Spleen (tissue), 11 donors: ENCODE measurements at regions not wholly inside any gene's neighbourhood (a gene's known extent, or its start where the extent isn't known, plus 50 kb on each side); places are given as distances from the start of the nearest gene placed in this dataset.

ENCODE experiments used
- DNase-seq: peaks from one replicate; pipeline ENCODE4 v3.0.0-alpha.2; 2020
- H3K27ac ChIP-seq, 8 donors: fragments of 200-600 bp; sonication (generic) in 7 of 8; 1 replicate in 4 of 8; 2 replicates in 4 of 8; pipeline versions ENCODE4 v1.5.0 to v1.8.0; 2016 to 2021; ENCODE audit warnings: inconsistent platforms in 4 of 8, mild to moderate bottlenecking in 4 of 8, moderate library complexity in 1 of 8
- H3K27me3 ChIP-seq, 7 donors: fragments of 200-600 bp; sonication (generic) in 6 of 7; replicated peaks in 1 of 7; 1 replicate in 4 of 7; 2 replicates in 3 of 7; pipeline versions ENCODE4 v1.5.0 to v1.8.0; 2016 to 2021; ENCODE audit warnings: inconsistent platforms in 3 of 7, mild to moderate bottlenecking in 1 of 7
- H3K36me3 ChIP-seq, 6 donors: fragments of 200-600 bp; sonication (generic) in 5 of 6; 1 replicate in 4 of 6; 2 replicates in 2 of 6; pipeline versions ENCODE4 v1.5.0 to v1.8.0; 2016 to 2021; ENCODE audit warnings: inconsistent platforms in 2 of 6
- H3K4me1 ChIP-seq, 6 donors: fragments of 200-600 bp; sonication (generic) in 5 of 6; 1 replicate in 3 of 6; 2 replicates in 3 of 6; pipeline versions ENCODE4 v1.5.0 to v1.8.0; 2016 to 2021; ENCODE audit warnings: inconsistent platforms in 3 of 6
- H3K4me3 ChIP-seq, 8 donors: fragments of 200-600 bp; sonication (generic) in 7 of 8; 1 replicate in 4 of 8; 2 replicates in 4 of 8; pipeline versions ENCODE4 v1.5.0 to v1.8.0; 2016 to 2021; ENCODE audit warnings: inconsistent platforms in 4 of 8, mild to moderate bottlenecking in 4 of 8, moderate library complexity in 2 of 8
- H3K9me3 ChIP-seq, 8 donors: fragments of 200-600 bp; sonication (generic) in 7 of 8; 1 replicate in 4 of 8; 2 replicates in 4 of 8; pipeline versions ENCODE4 v1.5.0 to v1.8.0; 2016 to 2021; ENCODE audit warnings: inconsistent platforms in 4 of 8
- POLR2A ChIP-seq, 3 donors: fragments of 450-650 bp; IDR thresholded peaks; one replicate each; pipeline ENCODE4 v1.5.1; 2017; ENCODE audit warnings: antibody characterized with exemption in 3 of 3, mild to moderate bottlenecking in 1 of 3
- POLR2AphosphoS5 ChIP-seq, 3 donors: sonication (generic); formaldehyde crosslinking; IDR thresholded peaks; one replicate each; pipeline ENCODE4 v1.5.1; 2017; ENCODE audit warnings: antibody characterized with exemption in 3 of 3
- WGBS, 5 donors: extraction: QIAGEN DNeasy Blood & Tissue Kit in 3 of 5; methylation state at CpG; one replicate each; pipeline versions ENCODE4 v1.1.5 to v1.1.7; 2013 to 2018; 5-methylcytosine and 5-hydroxymethylcytosine counted together
- intact Hi-C: fragments of 100-400 bp; cut with DNase I; formaldehyde crosslinking; loops from one replicate; pipeline ENCODE4 v1.15.0; 2023; ENCODE audit warnings: low total_unique reads
- TF ChIP-seq, protein P1 (sequence below), 11 experiments: fragments of 200-600 bp in 7 of 11; fragments of 450-650 bp in 4 of 11; sonication (generic) in 4 of 11; IDR thresholded peaks in 8 of 11; conservative IDR thresholded peaks in 3 of 11; 1 replicate in 7 of 11; 2 replicates in 4 of 11; pipeline versions ENCODE4 v1.4.0 to v1.8.0; 2016 to 2021; ENCODE audit warnings: antibody characterized with exemption in 11 of 11, inconsistent platforms in 4 of 11, mild to moderate bottlenecking in 1 of 11
- donor health status: healthy with polysubstance abuse.
- donor health status: DM: no; HTN: no; CAD: no; lungs with moderate emphysema.
- donor health status: DM: no; HTN: no; CAD: no.
- donor health status: Bipolar disorder and iron deficiency.
- donor health status: healthy.
- donor health status: DM: no; HTN: no; CAD: no.
- donor health status: DM: yes; HTN: yes; CAD: no.

- no peak overlapping the region for H3K4me3 ChIP-seq
- no peaks in the 10 kb centered on the region for H3K27me3 ChIP-seq
- H3K36me3 ChIP-seq = no peaks in the 10 kb centered on the region
- peaks cover 0 to 7% (median 0%) of the 10 kb centered on the region in 8 donors for H3K9me3 ChIP-seq
- WGBS, 5 donors = 74 to 87% (median 80%) methylated on average over 5 of the region's 5 CpGs
- TF ChIP-seq POLR2AphosphoS5 (IDR thresholded peaks at IDR 0.05) (no peak), POLR2A (IDR thresholded peaks at IDR 0.05) (no peak)
- TF ChIP-seq, protein P1, sequence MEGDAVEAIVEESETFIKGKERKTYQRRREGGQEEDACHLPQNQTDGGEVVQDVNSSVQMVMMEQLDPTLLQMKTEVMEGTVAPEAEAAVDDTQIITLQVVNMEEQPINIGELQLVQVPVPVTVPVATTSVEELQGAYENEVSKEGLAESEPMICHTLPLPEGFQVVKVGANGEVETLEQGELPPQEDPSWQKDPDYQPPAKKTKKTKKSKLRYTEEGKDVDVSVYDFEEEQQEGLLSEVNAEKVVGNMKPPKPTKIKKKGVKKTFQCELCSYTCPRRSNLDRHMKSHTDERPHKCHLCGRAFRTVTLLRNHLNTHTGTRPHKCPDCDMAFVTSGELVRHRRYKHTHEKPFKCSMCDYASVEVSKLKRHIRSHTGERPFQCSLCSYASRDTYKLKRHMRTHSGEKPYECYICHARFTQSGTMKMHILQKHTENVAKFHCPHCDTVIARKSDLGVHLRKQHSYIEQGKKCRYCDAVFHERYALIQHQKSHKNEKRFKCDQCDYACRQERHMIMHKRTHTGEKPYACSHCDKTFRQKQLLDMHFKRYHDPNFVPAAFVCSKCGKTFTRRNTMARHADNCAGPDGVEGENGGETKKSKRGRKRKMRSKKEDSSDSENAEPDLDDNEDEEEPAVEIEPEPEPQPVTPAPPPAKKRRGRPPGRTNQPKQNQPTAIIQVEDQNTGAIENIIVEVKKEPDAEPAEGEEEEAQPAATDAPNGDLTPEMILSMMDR (IDR thresholded peaks at IDR 0.05 in 8 of 11, conservative IDR thresholded peaks at IDR 0.05 in 3 of 11) = no peak
- DNase-seq = no peak
- peaks cover 7 to 37% (median 16%) of the 10 kb centered on the region in 6 donors for H3K4me1 ChIP-seq
- intact Hi-C loops = no loop called here
- H3K27ac ChIP-seq = no peak overlapping the region
Measured at GRCh38 chr3:72630969-72631344, 217.3 kb downstream of the SHQ1 start.

DNA sequence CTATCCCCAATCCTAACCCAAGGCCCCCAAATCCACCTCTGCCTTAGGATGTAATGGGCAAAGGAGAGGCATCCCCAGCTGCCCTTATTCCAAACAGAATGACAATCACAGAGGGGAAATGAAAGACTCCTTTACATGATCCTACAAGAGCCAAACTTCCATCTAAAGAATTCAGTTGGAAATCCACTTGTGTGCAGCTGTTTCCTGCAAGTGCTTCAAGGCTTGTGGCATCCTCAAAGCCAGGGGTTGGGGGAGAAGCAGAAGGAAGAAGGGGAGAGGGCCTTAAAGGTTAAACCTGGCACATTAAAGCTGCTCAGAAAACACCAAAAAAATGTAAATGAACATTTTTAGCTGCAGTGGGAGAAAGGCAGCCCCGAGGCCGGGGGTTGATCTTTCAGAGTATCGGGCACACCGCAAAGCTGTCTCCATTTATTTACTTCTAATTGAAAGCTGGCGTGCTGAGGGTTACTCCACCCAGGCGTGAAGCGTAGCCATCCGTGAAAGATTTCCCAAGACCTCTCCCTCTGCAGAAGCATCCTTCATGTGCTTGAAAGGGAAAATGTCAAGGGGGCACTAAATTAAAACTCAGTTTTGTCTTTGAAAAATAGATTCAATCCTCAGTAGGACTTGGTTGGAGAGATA, 217.8 kb downstream of the SHQ1 start:
- Histone ChIP-seq H3K36me3 (no peaks in the 10 kb centered on the region), H3K4me3 (no peak overlapping the region), H3K27me3 (no peaks in the 10 kb centered on the region), H3K9me3 (peaks cover 0 to 7% (median 0%) of the 10 kb centered on the region in 8 donors), H3K4me1 (peaks cover 7 to 37% (median 16%) of the 10 kb centered on the region in 6 donors), H3K27ac (no peak overlapping the region)
- DNase-seq = no peak
- no peak for TF ChIP-seq POLR2A (IDR thresholded peaks at IDR 0.05)
- TF ChIP-seq POLR2AphosphoS5 (IDR thresholded peaks at IDR 0.05) = no peak
- TF ChIP-seq, protein P1 (IDR thresholded peaks at IDR 0.05 in 8 of 11, conservative IDR thresholded peaks at IDR 0.05 in 3 of 11) = no peak
- intact Hi-C loops = no loop called here
- WGBS, 5 donors = 48 to 64% (median 51%) methylated on average over 8 of the region's 8 CpGs

DNA sequence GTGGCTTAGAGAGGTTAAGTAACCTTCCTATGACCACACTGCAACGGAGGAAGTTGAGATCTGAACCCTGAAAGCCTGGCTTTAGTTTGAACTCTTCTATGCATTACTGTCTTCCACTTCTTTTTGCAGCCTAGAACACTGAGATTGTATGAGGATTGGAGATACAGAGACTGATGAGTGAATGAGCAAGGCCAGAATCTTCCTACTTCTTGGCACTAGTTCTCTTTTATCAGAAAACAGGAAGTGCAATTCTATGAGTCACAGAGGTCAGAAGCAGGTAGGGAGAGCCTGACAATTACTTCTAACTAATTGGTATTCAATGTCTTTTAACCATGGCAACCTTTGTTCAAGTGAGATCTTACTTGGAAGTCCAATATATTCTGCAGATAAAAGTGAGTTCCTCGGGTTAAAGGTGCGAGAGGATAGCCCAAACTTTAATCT, 219.0 kb downstream of the SHQ1 start:
- Histone ChIP-seq H3K9me3 (peaks cover 0 to 7% (median 0%) of the 10 kb centered on the region in 8 donors), H3K4me3 (peak overlapping the region in 1 of 8 donors; percentile 3), H3K4me1 (peaks cover 7 to 37% (median 16%) of the 10 kb centered on the region in 6 donors), H3K27ac (peak overlapping the region in 4 of 8 donors; percentile 41 to 68 (median 52)), H3K36me3 (no peaks in the 10 kb centered on the region), H3K27me3 (no peaks in the 10 kb centered on the region)
- TF ChIP-seq, protein P1 (IDR thresholded peaks at IDR 0.05 in 8 of 11, conservative IDR thresholded peaks at IDR 0.05 in 3 of 11) = no peak
- TF ChIP-seq POLR2AphosphoS5 (IDR thresholded peaks at IDR 0.05) (no peak), POLR2A (IDR thresholded peaks at IDR 0.05) (no peak)
- intact Hi-C loops = no loop called here
- no peak for DNase-seq
- 53 to 70% (median 63%) methylated on average over 3 of the region's 3 CpGs for WGBS, 5 donors

- Histone ChIP-seq H3K27me3 (no peaks in the 10 kb centered on the region), H3K9me3 (peaks cover 0 to 7% (median 0%) of the 10 kb centered on the region in 8 donors), H3K4me3 (no peak overlapping the region), H3K36me3 (no peaks in the 10 kb centered on the region), H3K27ac (peak overlapping the region in 2 of 8 donors; percentile 59 to 68), H3K4me1 (peaks cover 7 to 37% (median 16%) of the 10 kb centered on the region in 6 donors)
- WGBS, 5 donors = 60 to 85% (median 78%) methylated on average over 6 of the region's 6 CpGs
- TF ChIP-seq POLR2AphosphoS5 (IDR thresholded peaks at IDR 0.05) (no peak), POLR2A (IDR thresholded peaks at IDR 0.05) (no peak)
- TF ChIP-seq, protein P1 (IDR thresholded peaks at IDR 0.05 in 8 of 11, conservative IDR thresholded peaks at IDR 0.05 in 3 of 11) = no peak
- intact Hi-C loops = no loop called here
- no peak for DNase-seq
Measured at GRCh38 chr3:72628065-72628464, 220.2 kb downstream of the SHQ1 start.
